NT2/D1 (cell line): ENCODE measurements at regions not wholly inside any gene's neighbourhood (a gene's known extent, or its start where the extent isn't known, plus 50 kb on each side); places are given as distances from the start of the nearest gene placed in this dataset.

Experiments used
- SUZ12 ChIP-seq: IDR thresholded peaks from 2 replicates; pipeline ENCODE4 v1.6.1; 2011; ENCODE audit not compliant: insufficient read length, insufficient read depth; ENCODE audit errors: extremely low read depth
- YY1 ChIP-seq: IDR thresholded peaks from 2 replicates; pipeline ENCODE4 v1.6.1; 2011; ENCODE audit not compliant: insufficient read length, insufficient read depth
- ZNF274 ChIP-seq: IDR thresholded peaks from 2 replicates; pipeline ENCODE4 v1.6.1; 2011; ENCODE audit warnings: mild to moderate bottlenecking, low read depth, low read length

DNA sequence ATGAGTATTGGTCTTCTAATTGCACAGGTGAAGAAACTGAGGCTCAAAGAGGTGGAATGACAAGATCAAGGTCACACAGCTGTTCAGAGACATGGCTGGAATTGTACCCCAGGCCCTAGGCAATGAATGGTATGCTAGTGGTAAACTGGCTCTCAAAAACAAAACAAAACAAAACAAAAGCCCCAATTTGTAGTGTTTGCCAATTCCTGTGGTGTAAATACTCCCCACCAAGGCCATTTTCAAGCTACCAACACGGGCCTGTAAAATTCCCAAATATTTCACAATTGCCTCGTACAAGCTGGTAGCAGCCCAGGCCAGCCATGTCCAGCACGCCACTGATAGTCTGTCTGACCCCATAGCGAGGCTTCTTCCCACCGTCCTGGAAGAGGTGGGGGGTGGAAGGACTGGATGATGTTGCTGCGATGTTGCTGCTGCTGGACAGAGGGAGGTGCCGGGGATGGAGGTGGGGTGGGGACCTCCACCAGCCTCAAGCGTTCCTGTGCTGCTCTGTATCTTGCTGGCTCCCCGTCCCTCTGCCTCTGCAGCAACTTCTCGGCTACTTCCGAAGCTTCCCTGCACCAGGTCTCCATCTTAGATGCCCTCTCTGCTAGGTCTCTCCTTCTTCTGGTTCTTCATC lies 62.2 kb upstream of the RUNX3 start:
- no peak for TF ChIP-seq YY1
- TF ChIP-seq SUZ12: no peak
- no peak for TF ChIP-seq ZNF274
